SU-DHL-6 (cell line): ENCODE measurements at regions not wholly inside any gene's neighbourhood (a gene's known extent, or its start where the extent isn't known, plus 50 kb on each side); places are given as distances from the start of the nearest gene placed in this dataset.

Source experiments
- H2AFZ ChIP-seq: fragments of 200-600 bp; sonication (generic); 2 replicates; pipeline ENCODE4 v1.6.1; 2014; ENCODE audit warnings: low read depth, mild to moderate bottlenecking, moderate library complexity, mixed read lengths, antibody characterized with exemption, low read length; ENCODE audit not compliant: severe bottlenecking
- H3F3A ChIP-seq: fragments of 200-600 bp; shearing (Covaris generic); 2 replicates; pipeline ENCODE4 v1.6.0; 2016; ENCODE audit warnings: antibody characterized with exemption, mild to moderate bottlenecking; ENCODE audit not compliant: insufficient read depth
- H3K27ac ChIP-seq: fragments of 200-600 bp; sonication (generic); 2 replicates; pipeline ENCODE4 v1.5.1; 2016; ENCODE audit warnings: low read depth, mild to moderate bottlenecking, low read length, moderate library complexity, mixed read lengths
- H3K27me3 ChIP-seq: fragments of 200-600 bp; sonication (generic), shearing (Covaris generic); 2 replicates; pipeline ENCODE4 v1.6.0; 2014; ENCODE audit warnings: mild to moderate bottlenecking, low read length
- H3K36me3 ChIP-seq: fragments of 200-600 bp; sonication (generic); 2 replicates; pipeline ENCODE4 v1.6.1; 2014; ENCODE audit warnings: mild to moderate bottlenecking, low read length, mixed read lengths
- H3K4me2 ChIP-seq: fragments of 300-600, 200-600 bp; shearing (Covaris generic), sonication (generic); 2 replicates; pipeline ENCODE4 v1.6.0; 2014; ENCODE audit warnings: low read length, low read depth, mild to moderate bottlenecking; ENCODE audit not compliant: poor library complexity, severe bottlenecking
- H3K4me3 ChIP-seq: fragments of 200-600 bp; sonication (generic); 2 replicates; pipeline ENCODE4 v1.5.1; 2014; ENCODE audit warnings: antibody characterized with exemption, low read length, mild to moderate bottlenecking, mixed read lengths; ENCODE audit not compliant: insufficient read depth, poor library complexity, severe bottlenecking
- H3K79me2 ChIP-seq: fragments of 200-600 bp; sonication (generic); 2 replicates; pipeline ENCODE4 v1.6.1; 2014; ENCODE audit warnings: mild to moderate bottlenecking, low read length, moderate library complexity; ENCODE audit not compliant: insufficient read depth
- H3K9ac ChIP-seq: fragments of 200-600 bp; sonication (generic); 2 replicates; pipeline ENCODE4 v1.7.0; 2014; ENCODE audit warnings: mild to moderate bottlenecking, low read length
- H3K9me2 ChIP-seq: fragments of 200-600 bp; sonication (generic); replicated peaks from 2 replicates; pipeline ENCODE4 v1.6.1; 2014; ENCODE audit warnings: low read length; ENCODE audit not compliant: insufficient read depth
- H3K9me3 ChIP-seq: fragments of 200-600 bp; sonication (generic); 2 replicates; pipeline ENCODE4 v1.6.1; 2014; ENCODE audit warnings: low read length, mixed read lengths; ENCODE audit not compliant: insufficient read depth
- H4K20me1 ChIP-seq: fragments of 200-600 bp; sonication (generic); 2 replicates; pipeline ENCODE4 v1.6.1; 2014; ENCODE audit warnings: low read depth, mild to moderate bottlenecking, antibody characterized with exemption, low read length, moderate library complexity, mixed read lengths
- EZH2phosphoT487 ChIP-seq: fragments of 200-600 bp; sonication (generic), shearing (Covaris generic); conservative IDR thresholded peaks from 2 replicates; pipeline ENCODE4 v1.6.1; 2018; ENCODE audit warnings: mild to moderate bottlenecking, antibody characterized with exemption, low read length, moderate library complexity, mixed read lengths
- TF ChIP-seq, protein P1 (sequence below): fragments of 200-600 bp; sonication (generic); IDR thresholded peaks from one replicate; pipeline ENCODE4 v1.5.1; 2017; ENCODE audit warnings: antibody characterized with exemption, mild to moderate bottlenecking, low read length, moderate library complexity; ENCODE audit not compliant: insufficient read depth, poor library complexity, severe bottlenecking

DNA sequence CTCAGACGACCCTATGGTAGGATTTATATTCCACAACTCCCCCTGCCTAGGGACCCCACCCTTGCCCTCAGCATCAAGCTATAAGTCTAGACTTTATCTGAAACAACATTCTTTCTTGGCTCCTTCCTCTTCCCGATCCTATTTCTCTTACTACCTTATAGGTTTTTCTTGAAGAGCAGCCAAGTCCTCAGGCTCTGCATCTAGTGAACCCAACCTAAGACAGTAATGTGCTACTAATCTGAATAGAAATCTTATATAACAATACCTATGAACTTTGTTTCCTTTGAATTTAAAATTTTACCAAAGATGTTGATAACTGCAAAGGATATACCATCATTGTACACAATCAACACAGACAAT, 96.7 kb upstream of the BMP4 start:
- H3K4me2 ChIP-seq = no peak overlapping the region
- no peak overlapping the region for H3K27ac ChIP-seq
- no peaks in the 10 kb centered on the region for H3K9me2 ChIP-seq
- H3K4me3 ChIP-seq = no peak overlapping the region
- no peaks in the 10 kb centered on the region for H3K9me3 ChIP-seq
- no peak overlapping the region for H2AFZ ChIP-seq
- H3K9ac ChIP-seq = no peak overlapping the region
- H4K20me1 ChIP-seq = no peaks in the 10 kb centered on the region
- TF ChIP-seq, protein P1, sequence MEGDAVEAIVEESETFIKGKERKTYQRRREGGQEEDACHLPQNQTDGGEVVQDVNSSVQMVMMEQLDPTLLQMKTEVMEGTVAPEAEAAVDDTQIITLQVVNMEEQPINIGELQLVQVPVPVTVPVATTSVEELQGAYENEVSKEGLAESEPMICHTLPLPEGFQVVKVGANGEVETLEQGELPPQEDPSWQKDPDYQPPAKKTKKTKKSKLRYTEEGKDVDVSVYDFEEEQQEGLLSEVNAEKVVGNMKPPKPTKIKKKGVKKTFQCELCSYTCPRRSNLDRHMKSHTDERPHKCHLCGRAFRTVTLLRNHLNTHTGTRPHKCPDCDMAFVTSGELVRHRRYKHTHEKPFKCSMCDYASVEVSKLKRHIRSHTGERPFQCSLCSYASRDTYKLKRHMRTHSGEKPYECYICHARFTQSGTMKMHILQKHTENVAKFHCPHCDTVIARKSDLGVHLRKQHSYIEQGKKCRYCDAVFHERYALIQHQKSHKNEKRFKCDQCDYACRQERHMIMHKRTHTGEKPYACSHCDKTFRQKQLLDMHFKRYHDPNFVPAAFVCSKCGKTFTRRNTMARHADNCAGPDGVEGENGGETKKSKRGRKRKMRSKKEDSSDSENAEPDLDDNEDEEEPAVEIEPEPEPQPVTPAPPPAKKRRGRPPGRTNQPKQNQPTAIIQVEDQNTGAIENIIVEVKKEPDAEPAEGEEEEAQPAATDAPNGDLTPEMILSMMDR = no peak
- no peak for TF ChIP-seq EZH2phosphoT487
- H3K27me3 ChIP-seq = no peaks in the 10 kb centered on the region
- H3K36me3 ChIP-seq = no peaks in the 10 kb centered on the region
- H3F3A ChIP-seq = no peaks in the 10 kb centered on the region
- H3K79me2 ChIP-seq = no peaks in the 10 kb centered on the region

DNA sequence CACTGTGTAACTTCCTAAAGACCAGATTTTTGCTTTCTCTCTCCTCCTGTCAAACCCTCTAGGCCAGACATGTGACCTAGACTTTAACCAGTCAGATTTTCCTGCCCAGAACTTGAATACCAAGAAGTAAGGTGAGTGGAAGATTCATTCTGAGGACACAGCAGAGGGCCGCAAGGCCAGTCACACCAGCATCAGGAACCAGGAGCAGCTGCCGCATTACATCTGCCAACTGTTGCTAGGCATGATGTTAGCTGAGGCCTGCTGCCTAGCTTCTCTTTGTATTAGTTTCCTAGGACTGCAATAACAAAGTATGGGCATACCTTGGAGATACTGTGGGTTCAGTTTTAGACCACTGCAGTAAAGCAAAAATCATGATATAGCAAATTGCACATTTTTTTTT, 101.9 kb upstream of the BMP4 start:
- TF ChIP-seq, protein P1 = no peak
- no peak for TF ChIP-seq EZH2phosphoT487
- H3K4me3 ChIP-seq = no peak overlapping the region
- no peak overlapping the region for H3K27ac ChIP-seq
- no peak overlapping the region for H2AFZ ChIP-seq
- H3K79me2 ChIP-seq = no peaks in the 10 kb centered on the region
- H3K9me3 ChIP-seq = no peaks in the 10 kb centered on the region
- H4K20me1 ChIP-seq = no peaks in the 10 kb centered on the region
- H3F3A ChIP-seq = no peaks in the 10 kb centered on the region
- H3K36me3 ChIP-seq = no peaks in the 10 kb centered on the region
- H3K9ac ChIP-seq = no peak overlapping the region
- no peaks in the 10 kb centered on the region for H3K9me2 ChIP-seq
- H3K27me3 ChIP-seq = no peaks in the 10 kb centered on the region
- H3K4me2 ChIP-seq = no peak overlapping the region

DNA sequence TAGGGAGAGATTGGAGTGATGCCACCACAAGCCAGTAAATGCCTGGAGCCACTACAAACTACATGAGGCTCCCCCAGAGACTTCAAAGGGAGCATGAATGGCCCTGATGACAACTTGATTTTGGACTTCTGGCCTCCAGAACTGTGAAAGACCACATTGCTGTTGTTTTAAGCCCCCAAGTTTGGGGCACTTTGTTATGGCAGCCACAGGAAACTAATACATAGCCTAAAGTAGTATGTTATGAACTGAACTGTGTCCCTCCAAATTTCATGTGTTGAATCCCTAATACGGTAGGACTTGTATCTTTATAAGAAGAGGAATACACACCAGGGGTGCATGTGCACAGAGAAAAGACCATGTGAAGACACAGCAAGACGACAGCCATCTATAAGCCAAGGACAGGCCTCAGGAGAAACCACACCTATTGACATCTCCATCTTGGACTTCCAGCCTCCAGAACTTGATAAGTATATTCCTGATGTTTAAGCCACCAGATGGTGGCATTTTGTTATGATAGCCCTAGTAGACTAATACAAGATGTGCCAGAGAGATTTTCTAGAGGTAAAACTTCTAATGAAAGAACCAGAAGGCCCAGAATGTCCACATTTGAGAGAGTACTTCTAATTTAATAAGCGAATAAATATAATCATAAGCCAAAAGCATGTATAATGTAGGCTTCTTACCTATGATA, 127.1 kb upstream of the BMP4 start:
- Histone ChIP-seq H3K27me3 (no peaks in the 10 kb centered on the region), H3F3A (no peaks in the 10 kb centered on the region), H4K20me1 (no peaks in the 10 kb centered on the region), H3K9ac (no peak overlapping the region), H3K9me3 (no peaks in the 10 kb centered on the region), H2AFZ (no peak overlapping the region), H3K4me2 (no peak overlapping the region), H3K79me2 (no peaks in the 10 kb centered on the region), H3K27ac (no peak overlapping the region), H3K4me3 (no peak overlapping the region), H3K9me2 (no peaks in the 10 kb centered on the region), H3K36me3 (no peaks in the 10 kb centered on the region)
- TF ChIP-seq EZH2phosphoT487 = no peak
- TF ChIP-seq, protein P1 = no peak
